ENCODE measurements at regions not wholly inside any gene's neighbourhood (a gene's known extent, or its start where the extent isn't known, plus 50 kb on each side); places are given as distances from the start of the nearest gene placed in this dataset.

- TF ChIP-seq CTCF (IDR thresholded peaks at IDR 0.05; ENCODE audit: low read depth, low read length, missing control alignments), result no peak
- no peak for DNase-seq (ENCODE audit: extremely low read depth, low read depth)
- H3K4me3 ChIP-seq (replicated peaks; ENCODE audit: low read depth, low read length), result no peak overlapping the region
These were observed 62.8 kb upstream of the BCL9 start for GRCh38 chr1:147478521-147478920.

- DNase-seq (ENCODE audit: extremely low read depth, low read depth), result no peak
These were observed 61.3 kb upstream of the BCL9 start for GRCh38 chr1:147479864-147480564.

GRCh38 chr1:147480565-147480935, 60.8 kb upstream of the BCL9 start:
- H3K4me3 ChIP-seq (replicated peaks; ENCODE audit: low read depth, low read length), result no peak overlapping the region
- no peak for DNase-seq (ENCODE audit: extremely low read depth, low read depth)
- TF ChIP-seq CTCF (IDR thresholded peaks at IDR 0.05; ENCODE audit: low read depth, low read length, missing control alignments), result no peak

More at GRCh38 chr1:147479864-147480564, 61.3 kb upstream of the BCL9 start:
- no peak for TF ChIP-seq CTCF (IDR thresholded peaks at IDR 0.05; ENCODE audit: low read depth, low read length, missing control alignments)
- H3K4me3 ChIP-seq (replicated peaks; ENCODE audit: low read depth, low read length), result no peak overlapping the region

- no peak overlapping the region for H3K4me3 ChIP-seq (replicated peaks; ENCODE audit: low read depth, low read length)
- DNase-seq (ENCODE audit: extremely low read depth, low read depth), result no peak
- no peak for TF ChIP-seq CTCF (IDR thresholded peaks at IDR 0.05; ENCODE audit: low read depth, low read length, missing control alignments)
These were observed 54.2 kb upstream of the BCL9 start for GRCh38 chr1:147486876-147487656.

GRCh38 chr1:147491098-147491497, 50.2 kb upstream of the BCL9 start:
- no peak overlapping the region for H3K4me3 ChIP-seq (replicated peaks; ENCODE audit: low read depth, low read length)
- DNase-seq (ENCODE audit: extremely low read depth, low read depth), result no peak
- TF ChIP-seq CTCF (IDR thresholded peaks at IDR 0.05; ENCODE audit: low read depth, low read length, missing control alignments), result no peak
